ENCODE measurements at regions not wholly inside any gene's neighbourhood (a gene's known extent, or its start where the extent isn't known, plus 50 kb on each side); places are given as distances from the start of the nearest gene placed in this dataset.

DNA sequence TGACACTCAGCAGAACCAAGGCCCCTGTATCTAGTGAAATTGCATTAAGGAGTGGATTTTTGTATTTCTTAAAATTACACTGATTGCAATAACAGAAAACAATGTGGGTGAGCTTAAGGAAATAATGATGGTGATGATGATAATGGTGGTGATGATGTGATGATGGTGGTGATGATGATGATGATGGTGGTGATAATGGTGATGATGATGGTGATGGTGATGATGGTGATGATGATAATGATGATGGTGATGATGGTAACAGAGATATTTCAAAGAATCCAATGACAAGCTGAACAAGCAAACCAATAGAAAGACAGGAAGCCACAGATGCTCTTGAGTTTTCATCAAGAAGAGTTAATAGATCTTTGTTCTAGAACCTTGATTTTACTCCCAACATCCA is 630.7 kb upstream of the AUTS2 start:
- H3K27me3 ChIP-seq = no peaks in the 10 kb centered on the region
- H3K4me1 ChIP-seq = no peaks in the 10 kb centered on the region
- peaks cover 0 to 17% of the 10 kb centered on the region in 2 donors for H3K9me3 ChIP-seq
- no peak overlapping the region for H3K4me3 ChIP-seq
- H3K27ac ChIP-seq = no peak overlapping the region
- TF ChIP-seq, protein P1, sequence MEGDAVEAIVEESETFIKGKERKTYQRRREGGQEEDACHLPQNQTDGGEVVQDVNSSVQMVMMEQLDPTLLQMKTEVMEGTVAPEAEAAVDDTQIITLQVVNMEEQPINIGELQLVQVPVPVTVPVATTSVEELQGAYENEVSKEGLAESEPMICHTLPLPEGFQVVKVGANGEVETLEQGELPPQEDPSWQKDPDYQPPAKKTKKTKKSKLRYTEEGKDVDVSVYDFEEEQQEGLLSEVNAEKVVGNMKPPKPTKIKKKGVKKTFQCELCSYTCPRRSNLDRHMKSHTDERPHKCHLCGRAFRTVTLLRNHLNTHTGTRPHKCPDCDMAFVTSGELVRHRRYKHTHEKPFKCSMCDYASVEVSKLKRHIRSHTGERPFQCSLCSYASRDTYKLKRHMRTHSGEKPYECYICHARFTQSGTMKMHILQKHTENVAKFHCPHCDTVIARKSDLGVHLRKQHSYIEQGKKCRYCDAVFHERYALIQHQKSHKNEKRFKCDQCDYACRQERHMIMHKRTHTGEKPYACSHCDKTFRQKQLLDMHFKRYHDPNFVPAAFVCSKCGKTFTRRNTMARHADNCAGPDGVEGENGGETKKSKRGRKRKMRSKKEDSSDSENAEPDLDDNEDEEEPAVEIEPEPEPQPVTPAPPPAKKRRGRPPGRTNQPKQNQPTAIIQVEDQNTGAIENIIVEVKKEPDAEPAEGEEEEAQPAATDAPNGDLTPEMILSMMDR (IDR thresholded peaks at IDR 0.05) = no peak
- intact Hi-C loops (cut with DNase I) = no loop called here
- DNase-seq (no peak), ATAC-seq (no peak)
- H3K36me3 ChIP-seq = no peaks in the 10 kb centered on the region

DNA sequence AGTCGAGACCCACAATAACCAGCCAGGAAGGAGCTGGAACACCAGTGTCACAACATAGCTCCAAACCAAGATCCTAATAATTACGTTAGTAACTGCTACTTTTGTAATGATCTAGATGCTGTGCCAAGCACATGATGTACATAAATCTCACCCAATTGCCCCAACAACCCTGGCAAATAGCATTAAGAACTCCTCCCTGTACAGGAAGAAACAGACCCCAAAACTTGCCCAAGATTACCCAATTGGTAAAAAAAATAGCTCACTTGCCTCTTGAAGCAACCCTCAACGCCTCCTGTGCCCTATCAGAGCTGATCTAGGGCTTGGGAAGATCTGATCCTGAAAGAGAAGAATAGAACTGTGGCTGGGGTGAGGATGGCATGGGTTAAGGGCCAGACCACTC is 628.7 kb upstream of the AUTS2 start:
- Histone ChIP-seq H3K4me1 (no peaks in the 10 kb centered on the region), H3K9me3 (peaks cover 0 to 13% of the 10 kb centered on the region in 2 donors), H3K36me3 (no peaks in the 10 kb centered on the region), H3K27ac (no peak overlapping the region), H3K4me3 (no peak overlapping the region), H3K27me3 (no peaks in the 10 kb centered on the region)
- DNase-seq = no peak
- TF ChIP-seq, protein P1 (IDR thresholded peaks at IDR 0.05) = no peak
- intact Hi-C loops (cut with DNase I) = no loop called here
- no peak for ATAC-seq

DNA sequence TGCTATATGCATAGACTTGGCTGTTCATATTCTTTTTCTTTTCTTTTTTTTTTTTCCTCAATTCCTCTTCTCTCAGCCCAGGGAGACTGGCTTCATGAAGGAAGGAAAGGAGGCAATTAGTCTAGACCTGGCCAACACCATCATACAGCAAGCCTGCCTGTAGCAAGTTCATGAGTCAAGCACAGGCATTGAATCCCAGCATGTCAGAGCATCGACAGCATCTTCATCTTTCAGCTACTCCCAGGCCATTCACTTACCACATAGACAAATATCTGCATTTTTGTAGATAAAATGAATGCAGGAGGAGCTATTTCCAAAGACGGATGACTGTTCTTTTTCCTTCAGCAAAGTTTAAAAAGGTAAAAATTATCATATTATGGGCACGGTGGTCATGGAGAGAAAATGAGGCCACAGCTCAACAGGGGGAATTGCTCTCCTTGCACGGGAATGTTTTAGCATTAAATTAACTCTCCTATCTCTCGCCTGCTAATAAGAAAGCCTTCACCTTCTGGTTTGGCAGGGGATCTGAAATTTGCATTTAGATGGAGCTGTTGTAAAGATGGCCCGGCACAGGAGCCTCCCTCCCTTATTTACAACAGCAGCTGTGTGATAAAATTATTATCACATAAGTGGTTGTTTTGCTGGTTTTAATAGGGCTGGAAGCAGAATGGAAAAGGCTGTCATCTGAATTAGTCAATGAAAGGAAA is 626.5 kb upstream of the AUTS2 start:
- Histone ChIP-seq H3K36me3 (no peaks in the 10 kb centered on the region), H3K4me1 (no peaks in the 10 kb centered on the region), H3K4me3 (no peak overlapping the region), H3K9me3 (peaks cover 0 to 17% of the 10 kb centered on the region in 2 donors), H3K27ac (no peak overlapping the region), H3K27me3 (no peaks in the 10 kb centered on the region)
- ATAC-seq = no peak
- TF ChIP-seq, protein P1 (IDR thresholded peaks at IDR 0.05) = no peak
- intact Hi-C loops (cut with DNase I) = no loop called here
- no peak for DNase-seq

DNA sequence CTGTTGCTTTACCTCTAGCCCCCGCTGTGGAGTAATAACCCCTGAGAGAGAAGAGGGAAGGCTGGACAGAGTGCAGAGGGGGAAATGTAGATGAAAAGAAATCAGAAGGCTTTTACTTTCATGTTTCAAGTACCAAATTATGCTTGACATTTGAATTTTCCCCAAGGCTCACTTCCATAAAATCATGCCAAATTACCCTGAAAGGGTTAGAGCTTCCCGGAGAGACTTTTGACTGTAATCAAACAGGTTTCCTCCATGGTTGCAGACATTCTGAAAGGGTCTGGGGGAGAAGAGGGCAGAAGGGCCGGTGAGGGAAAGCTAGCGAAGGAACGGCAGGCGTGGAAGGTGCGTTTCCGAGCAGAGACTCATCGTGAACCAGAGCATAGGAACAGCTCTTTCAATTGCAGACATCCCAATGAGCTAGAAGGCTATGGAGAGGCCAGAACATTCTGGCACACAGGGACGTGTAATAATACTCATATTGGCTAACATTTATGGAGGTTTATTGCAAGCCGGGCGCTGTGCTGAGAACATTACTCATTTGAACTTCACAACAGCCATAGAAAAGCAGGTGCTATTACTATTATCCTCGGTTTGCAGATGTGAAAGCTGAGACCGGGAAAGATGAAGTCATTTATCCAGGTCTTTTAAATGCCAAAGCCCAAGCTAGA is 620.8 kb upstream of the AUTS2 start:
- no peak for ATAC-seq
- H3K27ac ChIP-seq = no peak overlapping the region

DNA sequence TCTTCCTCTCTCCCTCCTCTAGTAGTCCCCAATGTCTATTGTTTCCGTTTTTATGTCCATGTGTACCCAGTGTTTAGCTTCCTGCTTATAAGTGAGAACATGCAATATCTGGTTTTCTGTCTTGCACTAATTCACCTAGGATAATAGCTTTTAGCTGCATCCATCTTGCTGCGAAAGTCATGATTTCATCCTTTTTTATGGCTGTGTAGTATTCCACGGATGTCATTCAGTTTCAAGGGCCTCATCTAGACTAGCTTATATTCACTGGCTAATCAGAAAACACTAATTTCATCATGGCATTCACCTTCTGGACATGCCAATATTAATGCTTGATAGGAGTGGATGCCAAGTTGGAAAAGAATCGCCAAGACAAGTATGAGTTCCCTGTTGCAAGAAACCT is 619.6 kb upstream of the AUTS2 start:
- intact Hi-C loops (cut with DNase I) = no loop called here
- Histone ChIP-seq H3K27ac (no peak overlapping the region), H3K36me3 (no peaks in the 10 kb centered on the region), H3K9me3 (peaks cover 0 to 10% of the 10 kb centered on the region in 2 donors), H3K4me1 (no peaks in the 10 kb centered on the region), H3K27me3 (no peaks in the 10 kb centered on the region), H3K4me3 (no peak overlapping the region)
- ATAC-seq (no peak), DNase-seq (no peak)
- TF ChIP-seq, protein P1 (IDR thresholded peaks at IDR 0.05) = no peak

More for the DNA sequence above, 620.8 kb upstream of the AUTS2 start:
- intact Hi-C loops (cut with DNase I) = no loop called here
- Histone ChIP-seq H3K4me1 (no peaks in the 10 kb centered on the region), H3K4me3 (no peak overlapping the region), H3K36me3 (no peaks in the 10 kb centered on the region), H3K27me3 (no peaks in the 10 kb centered on the region), H3K9me3 (peaks cover 0 to 9% of the 10 kb centered on the region in 2 donors)
- no peak for DNase-seq
- TF ChIP-seq, protein P1 (IDR thresholded peaks at IDR 0.05) = no peak
